ENCODE measurements at regions not wholly inside any gene's neighbourhood (a gene's known extent, or its start where the extent isn't known, plus 50 kb on each side); places are given as distances from the start of the nearest gene placed in this dataset.

- peaks cover 15% of the 10 kb centered on the region for H3K9me3 Mint-ChIP-seq
- H3K27ac Mint-ChIP-seq (ENCODE audit: unreplicated experiment), result no peak overlapping the region
- no peak overlapping the region for H3K4me3 Mint-ChIP-seq
- H3K4me1 Mint-ChIP-seq, result no peaks in the 10 kb centered on the region
- no peak for DNase-seq (ENCODE audit: low read depth, low spot score)
- H3K27me3 Mint-ChIP-seq (ENCODE audit: low read depth), result no peaks in the 10 kb centered on the region
- H3K36me3 Mint-ChIP-seq (ENCODE audit: low read depth), result peaks cover 6% of the 10 kb centered on the region
- TF ChIP-seq, protein P1, sequence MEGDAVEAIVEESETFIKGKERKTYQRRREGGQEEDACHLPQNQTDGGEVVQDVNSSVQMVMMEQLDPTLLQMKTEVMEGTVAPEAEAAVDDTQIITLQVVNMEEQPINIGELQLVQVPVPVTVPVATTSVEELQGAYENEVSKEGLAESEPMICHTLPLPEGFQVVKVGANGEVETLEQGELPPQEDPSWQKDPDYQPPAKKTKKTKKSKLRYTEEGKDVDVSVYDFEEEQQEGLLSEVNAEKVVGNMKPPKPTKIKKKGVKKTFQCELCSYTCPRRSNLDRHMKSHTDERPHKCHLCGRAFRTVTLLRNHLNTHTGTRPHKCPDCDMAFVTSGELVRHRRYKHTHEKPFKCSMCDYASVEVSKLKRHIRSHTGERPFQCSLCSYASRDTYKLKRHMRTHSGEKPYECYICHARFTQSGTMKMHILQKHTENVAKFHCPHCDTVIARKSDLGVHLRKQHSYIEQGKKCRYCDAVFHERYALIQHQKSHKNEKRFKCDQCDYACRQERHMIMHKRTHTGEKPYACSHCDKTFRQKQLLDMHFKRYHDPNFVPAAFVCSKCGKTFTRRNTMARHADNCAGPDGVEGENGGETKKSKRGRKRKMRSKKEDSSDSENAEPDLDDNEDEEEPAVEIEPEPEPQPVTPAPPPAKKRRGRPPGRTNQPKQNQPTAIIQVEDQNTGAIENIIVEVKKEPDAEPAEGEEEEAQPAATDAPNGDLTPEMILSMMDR (conservative IDR thresholded peaks at IDR 0.05), result no peak
These were observed 327.6 kb downstream of the IRS1 start for GRCh38 chr2:226471987-226472470.

GRCh38 chr2:226467633-226468032, 332.0 kb downstream of the IRS1 start:
- no peak overlapping the region for H3K4me3 Mint-ChIP-seq
- no peak for DNase-seq (ENCODE audit: low read depth, low spot score)
- H3K36me3 Mint-ChIP-seq (ENCODE audit: low read depth), result no peaks in the 10 kb centered on the region
- H3K9me3 Mint-ChIP-seq, result no peaks in the 10 kb centered on the region
- H3K27ac Mint-ChIP-seq (ENCODE audit: unreplicated experiment), result no peak overlapping the region
- no peaks in the 10 kb centered on the region for H3K27me3 Mint-ChIP-seq (ENCODE audit: low read depth)
- no peaks in the 10 kb centered on the region for H3K4me1 Mint-ChIP-seq
- TF ChIP-seq, protein P1 (conservative IDR thresholded peaks at IDR 0.05), result no peak

GRCh38 chr2:226467221-226467620, 332.4 kb downstream of the IRS1 start:
- TF ChIP-seq, protein P1 (conservative IDR thresholded peaks at IDR 0.05), result no peak
- H3K9me3 Mint-ChIP-seq, result no peaks in the 10 kb centered on the region
- no peak overlapping the region for H3K27ac Mint-ChIP-seq (ENCODE audit: unreplicated experiment)
- no peak overlapping the region for H3K4me3 Mint-ChIP-seq
- H3K36me3 Mint-ChIP-seq (ENCODE audit: low read depth), result no peaks in the 10 kb centered on the region
- DNase-seq (ENCODE audit: low read depth, low spot score), result no peak
- no peaks in the 10 kb centered on the region for H3K4me1 Mint-ChIP-seq
- no peaks in the 10 kb centered on the region for H3K27me3 Mint-ChIP-seq (ENCODE audit: low read depth)

GRCh38 chr2:226466589-226466988, 333.0 kb downstream of the IRS1 start:
- Mint-ChIP-seq H3K4me3 (no peak overlapping the region), H3K4me1 (no peaks in the 10 kb centered on the region), H3K36me3 (ENCODE audit: low read depth) (no peaks in the 10 kb centered on the region), H3K27me3 (ENCODE audit: low read depth) (no peaks in the 10 kb centered on the region), H3K9me3 (no peaks in the 10 kb centered on the region), H3K27ac (ENCODE audit: unreplicated experiment) (no peak overlapping the region)
- no peak for DNase-seq (ENCODE audit: low read depth, low spot score)
- TF ChIP-seq, protein P1 (conservative IDR thresholded peaks at IDR 0.05), result no peak

DNA sequence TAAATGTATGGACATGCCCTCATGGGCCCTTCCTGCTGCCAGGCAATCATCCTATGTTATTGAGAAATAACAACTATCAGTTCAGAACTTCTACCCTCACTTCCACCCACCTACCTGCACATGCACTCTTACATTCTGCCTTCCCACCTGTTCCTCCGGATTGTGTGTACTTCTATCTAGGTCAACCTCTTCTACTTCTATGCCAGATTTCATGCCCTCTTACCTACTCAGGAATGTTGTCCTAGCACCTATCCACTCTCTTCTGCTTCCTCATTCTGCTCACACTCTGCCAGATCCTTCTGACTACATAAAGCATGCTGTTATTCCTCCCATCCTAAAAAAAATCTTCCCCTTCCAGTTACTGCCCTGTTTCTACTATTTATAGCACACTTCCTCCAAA, 333.5 kb downstream of the IRS1 start:
- Mint-ChIP-seq H3K27me3 (ENCODE audit: low read depth) (no peaks in the 10 kb centered on the region), H3K27ac (ENCODE audit: unreplicated experiment) (no peak overlapping the region), H3K4me1 (no peaks in the 10 kb centered on the region), H3K4me3 (no peak overlapping the region), H3K9me3 (no peaks in the 10 kb centered on the region), H3K36me3 (ENCODE audit: low read depth) (no peaks in the 10 kb centered on the region)
- TF ChIP-seq, protein P1 (conservative IDR thresholded peaks at IDR 0.05), result no peak
- no peak for DNase-seq (ENCODE audit: low read depth, low spot score)

GRCh38 chr2:226464380-226464779, 335.2 kb downstream of the IRS1 start:
- no peak for DNase-seq (ENCODE audit: low read depth, low spot score)
- Mint-ChIP-seq H3K4me1 (no peaks in the 10 kb centered on the region), H3K27ac (ENCODE audit: unreplicated experiment) (no peak overlapping the region), H3K27me3 (ENCODE audit: low read depth) (no peaks in the 10 kb centered on the region), H3K36me3 (ENCODE audit: low read depth) (no peaks in the 10 kb centered on the region), H3K4me3 (no peak overlapping the region), H3K9me3 (no peaks in the 10 kb centered on the region)
- TF ChIP-seq, protein P1 (conservative IDR thresholded peaks at IDR 0.05), result no peak
